Thyroid gland (tissue), 4 donors: ENCODE measurements at regions not wholly inside any gene's neighbourhood (a gene's known extent, or its start where the extent isn't known, plus 50 kb on each side); places are given as distances from the start of the nearest gene placed in this dataset.

Experiments
- CTCF ChIP-seq, 6 experiments: fragments of 200-600 bp in 3 of 6; fragments of 450-650 bp in 3 of 6; sonication (generic) in 3 of 6; IDR thresholded peaks; one replicate each; pipeline ENCODE4 v1.5.1; 2016 to 2019; ENCODE audit warnings: antibody characterized with exemption in 6 of 6, mild to moderate bottlenecking in 2 of 6, inconsistent platforms in 1 of 6, moderate library complexity in 1 of 6
- POLR2A ChIP-seq, 2 donors: fragments of 450-650 bp; IDR thresholded peaks; one replicate each; pipeline ENCODE4 v1.6.1; 2017; ENCODE audit warnings: antibody characterized with exemption in 2 of 2, mild to moderate bottlenecking in 2 of 2, moderate library complexity in 1 of 2

GRCh38 chr2:84280873-84281272 lies 178.2 kb downstream of the SUCLG1 start:
- no peak for TF ChIP-seq CTCF (IDR thresholded peaks at IDR 0.05)
- TF ChIP-seq POLR2A (IDR thresholded peaks at IDR 0.05) = no peak
